ENCODE measurements at regions not wholly inside any gene's neighbourhood (a gene's known extent, or its start where the extent isn't known, plus 50 kb on each side); places are given as distances from the start of the nearest gene placed in this dataset.

DNA sequence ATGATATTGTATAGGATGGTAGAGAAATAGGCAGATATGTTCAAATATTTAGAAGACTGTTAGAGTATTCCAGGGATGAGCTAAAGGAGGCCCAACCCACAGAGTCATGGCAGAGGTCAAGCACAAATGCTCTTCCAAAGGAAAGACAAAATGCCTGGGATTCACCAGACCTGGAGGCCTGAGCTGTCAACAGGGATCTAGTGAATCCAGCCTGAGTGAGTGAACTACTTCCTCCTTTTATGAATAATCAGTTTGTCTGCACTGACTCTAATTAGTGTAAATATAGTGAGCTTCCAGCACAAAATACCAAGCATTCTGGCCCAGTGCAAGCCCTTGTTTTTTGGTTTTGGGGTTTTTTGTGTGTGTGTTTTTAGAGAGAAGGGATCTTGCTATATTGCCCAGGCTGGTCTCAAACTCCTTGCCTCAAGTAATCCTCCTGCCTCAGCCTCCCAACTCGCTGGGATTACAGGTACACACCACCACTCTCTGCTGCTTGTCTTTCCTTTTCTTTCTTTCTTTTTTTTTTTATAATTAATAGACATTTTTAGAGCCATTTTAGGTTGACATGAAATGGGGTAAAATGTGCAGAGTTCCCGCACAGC, 244.4 kb downstream of the SKIDA1 start:
- TF ChIP-seq, protein P1, sequence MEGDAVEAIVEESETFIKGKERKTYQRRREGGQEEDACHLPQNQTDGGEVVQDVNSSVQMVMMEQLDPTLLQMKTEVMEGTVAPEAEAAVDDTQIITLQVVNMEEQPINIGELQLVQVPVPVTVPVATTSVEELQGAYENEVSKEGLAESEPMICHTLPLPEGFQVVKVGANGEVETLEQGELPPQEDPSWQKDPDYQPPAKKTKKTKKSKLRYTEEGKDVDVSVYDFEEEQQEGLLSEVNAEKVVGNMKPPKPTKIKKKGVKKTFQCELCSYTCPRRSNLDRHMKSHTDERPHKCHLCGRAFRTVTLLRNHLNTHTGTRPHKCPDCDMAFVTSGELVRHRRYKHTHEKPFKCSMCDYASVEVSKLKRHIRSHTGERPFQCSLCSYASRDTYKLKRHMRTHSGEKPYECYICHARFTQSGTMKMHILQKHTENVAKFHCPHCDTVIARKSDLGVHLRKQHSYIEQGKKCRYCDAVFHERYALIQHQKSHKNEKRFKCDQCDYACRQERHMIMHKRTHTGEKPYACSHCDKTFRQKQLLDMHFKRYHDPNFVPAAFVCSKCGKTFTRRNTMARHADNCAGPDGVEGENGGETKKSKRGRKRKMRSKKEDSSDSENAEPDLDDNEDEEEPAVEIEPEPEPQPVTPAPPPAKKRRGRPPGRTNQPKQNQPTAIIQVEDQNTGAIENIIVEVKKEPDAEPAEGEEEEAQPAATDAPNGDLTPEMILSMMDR (IDR thresholded peaks at IDR 0.05) = no peak
- TF ChIP-seq POLR2A (IDR thresholded peaks at IDR 0.05) (no peak), POLR2AphosphoS5 (IDR thresholded peaks at IDR 0.05) (no peak)

Data from breast epithelium (tissue), 3 donors.